ENCODE measurements at regions not wholly inside any gene's neighbourhood (a gene's known extent, or its start where the extent isn't known, plus 50 kb on each side); places are given as distances from the start of the nearest gene placed in this dataset.

GRCh38 chr4:125704726-125705125 lies 390.0 kb downstream of the FAT4 start:
- FAIRE-seq (no peak), ATAC-seq (no peak), DNase-seq (ENCODE audit: low spot score) (no peak)
- BruUV-seq (replicated peaks), result no TSS peak
- Histone ChIP-seq H3K9me3 (ENCODE audit: low read length) (no peaks in the 10 kb centered on the region), H3K4me3 (replicated peaks in 1 of 3; ENCODE audit: insufficient read depth in 1 of 3, low read depth in 2 of 3, low read length in 3 of 3) (no peak overlapping the region), H3K79me2 (ENCODE audit: insufficient read depth, low read length) (no peaks in the 10 kb centered on the region), H3K9ac (ENCODE audit: insufficient read depth, low read depth, low read length) (no peak overlapping the region), H4K20me1 (ENCODE audit: insufficient read depth, low read length) (no peaks in the 10 kb centered on the region), H3K27ac (ENCODE audit: extremely low read length, insufficient read depth, low read length) (no peak overlapping the region), H3K4me1 (ENCODE audit: insufficient read depth, low read length) (no peaks in the 10 kb centered on the region), H3K27me3 (ENCODE audit: control insufficient read depth in 1 of 2, insufficient read depth in 2 of 2, low read length in 2 of 2) (no peaks in the 10 kb centered on the region), H3K36me3 (replicated peaks in 1 of 2; ENCODE audit: control insufficient read depth in 1 of 2, insufficient read depth in 2 of 2, low read length in 2 of 2) (no peaks in the 10 kb centered on the region), H2AFZ (ENCODE audit: low read length) (no peak overlapping the region), H3K4me2 (ENCODE audit: low read depth, low read length) (no peak overlapping the region)
- CTCF ChIA-PET (ENCODE audit: low intra/inter-chr PET ratio, low total read pairs), result no interaction called here
- POLR2A ChIA-PET, result no interaction called here
- intact Hi-C loops (cut with micrococcal nuclease; ENCODE audit: unreplicated experiment), result no loop called here
- no peak for TF ChIP-seq ZMAT3 (CRISPR knock-in tag; conservative IDR thresholded peaks at IDR 0.05)
- no peak for TF ChIP-seq SAP130 (CRISPR knock-in tag; IDR thresholded peaks at IDR 0.05; ENCODE audit: low read depth)
- TF ChIP-seq UBTF (CRISPR knock-in tag; IDR thresholded peaks at IDR 0.05), result no peak
- no peak for TF ChIP-seq SNAI1 (CRISPR knock-in tag; IDR thresholded peaks at IDR 0.05; ENCODE audit: borderline replicate concordance)
- in situ Hi-C loops (cut with HindIII; ENCODE audit: extremely low pct_ligation_motif_present, low pct_unique_long_range_greater_than_20kb), result no loop called here
- WGBS (ENCODE audit: low lambda C conversion rate), result 1% methylated on average over 3 of the region's 3 CpGs

- no peaks in the 10 kb centered on the region for H3K9me3 ChIP-seq (ENCODE audit: low read length)
- no peak overlapping the region for H2AFZ ChIP-seq (ENCODE audit: low read length)
- FAIRE-seq (no peak), ATAC-seq (no peak), DNase-seq (ENCODE audit: low spot score) (no peak)
- H3K36me3 ChIP-seq (replicated peaks in 1 of 2; ENCODE audit: control insufficient read depth in 1 of 2, insufficient read depth in 2 of 2, low read length in 2 of 2), result no peaks in the 10 kb centered on the region
- H3K27me3 ChIP-seq (ENCODE audit: control insufficient read depth in 1 of 2, insufficient read depth in 2 of 2, low read length in 2 of 2), result no peaks in the 10 kb centered on the region
- no peak overlapping the region for H3K9ac ChIP-seq (ENCODE audit: insufficient read depth, low read depth, low read length)
- ChIA-PET CTCF (ENCODE audit: low intra/inter-chr PET ratio, low total read pairs) (no interaction called here), POLR2A (no interaction called here)
- 4% methylated on average over 1 of the region's 1 CpG for WGBS (ENCODE audit: low lambda C conversion rate)
- in situ Hi-C loops (cut with HindIII; ENCODE audit: extremely low pct_ligation_motif_present, low pct_unique_long_range_greater_than_20kb), result no loop called here
- H3K79me2 ChIP-seq (ENCODE audit: insufficient read depth, low read length), result no peaks in the 10 kb centered on the region
- no peak overlapping the region for H3K27ac ChIP-seq (ENCODE audit: extremely low read length, insufficient read depth, low read length)
- H3K4me3 ChIP-seq (replicated peaks in 1 of 3; ENCODE audit: insufficient read depth in 1 of 3, low read depth in 2 of 3, low read length in 3 of 3), result no peak overlapping the region
- intact Hi-C loops (cut with micrococcal nuclease; ENCODE audit: unreplicated experiment), result no loop called here
- BruUV-seq (replicated peaks), result no TSS peak
- H4K20me1 ChIP-seq (ENCODE audit: insufficient read depth, low read length), result no peaks in the 10 kb centered on the region
- H3K4me1 ChIP-seq (ENCODE audit: insufficient read depth, low read length), result no peaks in the 10 kb centered on the region
- no peak overlapping the region for H3K4me2 ChIP-seq (ENCODE audit: low read depth, low read length)
- TF ChIP-seq ZZZ3 (CRISPR knock-in tag; IDR thresholded peaks at IDR 0.05; ENCODE audit: borderline replicate concordance) (no peak), ZNF460 (CRISPR knock-in tag; IDR thresholded peaks at IDR 0.05; ENCODE audit: borderline replicate concordance) (no peak), IRX3 (CRISPR knock-in tag; IDR thresholded peaks at IDR 0.05; ENCODE audit: borderline replicate concordance, low read depth) (no peak), TGIF2 (CRISPR knock-in tag; IDR thresholded peaks at IDR 0.05) (no peak), YEATS4 (CRISPR knock-in tag; IDR thresholded peaks at IDR 0.05; ENCODE audit: borderline replicate concordance) (no peak), PHF5A (CRISPR knock-in tag; IDR thresholded peaks at IDR 0.05; ENCODE audit: low read depth, unreplicated experiment) (no peak), ZNF124 (CRISPR knock-in tag; IDR thresholded peaks at IDR 0.05) (no peak)
Observed at GRCh38 chr4:125705681-125706080, 390.9 kb downstream of the FAT4 start.
